PC-9 (cell line): ENCODE measurements at regions not wholly inside any gene's neighbourhood (a gene's known extent, or its start where the extent isn't known, plus 50 kb on each side); places are given as distances from the start of the nearest gene placed in this dataset.

Source experiments
- BruUV-seq: library from RNA; stranded (reverse); fragments of 400-500 nt; replicated peaks from 2 replicates; lab custom pipeline; 2021; lab: Mats Ljungman, UMichigan
- CTCF ChIA-PET: fragments of 300-600 bp; sonication (Branson Sonifier 250); formaldehyde crosslinking; loops from one replicate; lab custom pipeline; 2022; ENCODE audit warnings: antibody characterized with exemption; lab: Charles Lee
- POLR2A ChIA-PET: fragments of 300-600 bp; sonication (Branson Sonifier 250); formaldehyde crosslinking; loops from one replicate; lab custom pipeline; 2022; ENCODE audit warnings: antibody characterized with exemption; ENCODE audit not compliant: unreplicated experiment; lab: Charles Lee
- DNase-seq, 2 experiments: peaks; one replicate each; pipeline versions ENCODE4 v3.0.0 to v3.0.0-alpha.2; 2015 to 2022; ENCODE audit warnings: mixed read lengths in 1 of 2
- H2AFZ ChIP-seq: fragments of 200-600 bp; sonication (generic); 2 replicates; pipeline ENCODE4 v1.8.1; 2017; ENCODE audit warnings: antibody characterized with exemption
- H3F3A ChIP-seq: fragments of 200-600 bp; sonication (generic); 2 replicates; pipeline ENCODE4 v1.8.1; 2017; ENCODE audit warnings: antibody characterized with exemption, mild to moderate bottlenecking, low read depth; ENCODE audit not compliant: insufficient read depth
- H3K27ac ChIP-seq: fragments of 200-600 bp; sonication (generic); 2 replicates; pipeline ENCODE4 v1.6.1; 2016; ENCODE audit warnings: mixed run types
- H3K27me3 ChIP-seq: fragments of 200-600 bp; sonication (generic); 2 replicates; pipeline ENCODE4 v1.6.1; 2016; ENCODE audit warnings: low read depth, mixed run types; ENCODE audit not compliant: insufficient read depth
- H3K36me3 ChIP-seq: fragments of 200-600 bp; sonication (generic); 2 replicates; pipeline ENCODE4 v1.6.1; 2016; ENCODE audit warnings: low read depth, mixed run types
- H3K4me1 ChIP-seq: fragments of 200-600 bp; sonication (generic); replicated peaks from 2 replicates; pipeline ENCODE4 v1.6.1; 2016; ENCODE audit warnings: mixed run types; ENCODE audit not compliant: insufficient read depth
- H3K4me2 ChIP-seq: fragments of 200-600 bp; sonication (generic); 2 replicates; pipeline ENCODE4 v1.6.1; 2017; ENCODE audit warnings: mixed run types
- H3K4me3 ChIP-seq: fragments of 200-600 bp; sonication (generic); 2 replicates; pipeline ENCODE4 v1.6.1; 2016; ENCODE audit warnings: mixed run types
- H3K79me2 ChIP-seq: fragments of 200-600 bp; sonication (generic); 2 replicates; pipeline ENCODE4 v1.6.1; 2017; ENCODE audit warnings: low read depth, mixed run types
- H3K9me2 ChIP-seq: fragments of 200-600 bp; sonication (generic); 2 replicates; pipeline ENCODE4 v1.8.1; 2017; ENCODE audit warnings: mild to moderate bottlenecking; ENCODE audit not compliant: insufficient read depth
- H3K9me3 ChIP-seq: fragments of 200-600 bp; sonication (generic); 2 replicates; pipeline ENCODE4 v1.8.1; 2016; ENCODE audit warnings: low read depth; ENCODE audit not compliant: insufficient read depth
- H4K20me1 ChIP-seq: fragments of 200-600 bp; sonication (generic); 2 replicates; pipeline ENCODE4 v1.8.1; 2017; ENCODE audit not compliant: insufficient read depth
- CTCF ChIP-seq: fragments of 200-600 bp; sonication (generic); conservative IDR thresholded peaks from 2 replicates; pipeline ENCODE4 v1.6.1; 2017; ENCODE audit warnings: mixed run types, antibody characterized with exemption, mild to moderate bottlenecking, moderate library complexity
- EZH2 ChIP-seq: fragments of 200-600 bp; sonication (generic); IDR thresholded peaks from 2 replicates; pipeline ENCODE4 v1.8.0; 2017; ENCODE audit warnings: antibody characterized with exemption, low read depth
- intact Hi-C: fragments of 100-400 bp; cut with micrococcal nuclease; formaldehyde crosslinking; loops from one replicate; pipeline ENCODE4 v1.10.0; 2022; ENCODE audit not compliant: unreplicated experiment

GRCh38 chr2:47657886-47658489 lies 87.2 kb upstream of the KCNK12 start:
- ChIA-PET POLR2A (no interaction called here), CTCF (no interaction called here)
- Histone ChIP-seq H3K4me1 (peaks cover 41% of the 10 kb centered on the region), H3K79me2 (no peaks in the 10 kb centered on the region), H2AFZ (no peak overlapping the region), H3K4me3 (no peak overlapping the region), H4K20me1 (no peaks in the 10 kb centered on the region), H3K4me2 (no peak overlapping the region), H3K9me2 (no peaks in the 10 kb centered on the region), H3K9me3 (no peaks in the 10 kb centered on the region), H3K36me3 (no peaks in the 10 kb centered on the region), H3K27ac (no peak overlapping the region), H3F3A (peaks cover 18% of the 10 kb centered on the region; the same call in 1 of the 2 replicates), H3K27me3 (no peaks in the 10 kb centered on the region)
- BruUV-seq: no TSS peak
- intact Hi-C loops: loop anchor here (10.0 kb wide), 1 partner anchor 107 kb away; no protein-coding TSS in a partner anchor
- no peak for DNase-seq
- TF ChIP-seq CTCF (no peak), EZH2 (no peak)

- Histone ChIP-seq H3K27me3 (no peaks in the 10 kb centered on the region), H3K4me2 (peak overlapping the region; percentile 37), H3K27ac (no peak overlapping the region), H3K4me1 (peaks cover 41% of the 10 kb centered on the region), H3K9me2 (no peaks in the 10 kb centered on the region), H3K9me3 (no peaks in the 10 kb centered on the region), H3F3A (peaks cover 18% of the 10 kb centered on the region; the same call in 1 of the 2 replicates), H3K4me3 (no peak overlapping the region), H4K20me1 (no peaks in the 10 kb centered on the region), H2AFZ (no peak overlapping the region), H3K36me3 (no peaks in the 10 kb centered on the region), H3K79me2 (no peaks in the 10 kb centered on the region)
- TF ChIP-seq CTCF (no peak), EZH2 (no peak)
- no TSS peak for BruUV-seq
- intact Hi-C loops: loop anchor here (10.0 kb wide), 1 partner anchor 108 kb away; no protein-coding TSS in a partner anchor
- DNase-seq: peak; percentile 16 to 85
- ChIA-PET CTCF (interaction anchor here (0.6 kb wide), 1 partner anchor 169 kb away, joined by 10 read pairs; no protein-coding TSS in a partner anchor), POLR2A (no interaction called here)
These were observed 86.2 kb upstream of the KCNK12 start for GRCh38 chr2:47656715-47657600.

- intact Hi-C loops: loop anchor here (10.0 kb wide), 1 partner anchor 109 kb away; no protein-coding TSS in a partner anchor
- no peaks in the 10 kb centered on the region for H3K36me3 ChIP-seq
- TF ChIP-seq EZH2 (no peak), CTCF (no peak)
- peaks cover 41% of the 10 kb centered on the region for H3K4me1 ChIP-seq
- ChIA-PET POLR2A (no interaction called here), CTCF (no interaction called here)
- BruUV-seq: TSS peak; percentile 97
- no peak for DNase-seq
- H4K20me1 ChIP-seq: no peaks in the 10 kb centered on the region
- H2AFZ ChIP-seq: no peak overlapping the region
- H3K9me3 ChIP-seq: no peaks in the 10 kb centered on the region
- no peak overlapping the region for H3K4me3 ChIP-seq
- H3K27me3 ChIP-seq: no peaks in the 10 kb centered on the region
- H3F3A ChIP-seq: peaks cover 16% of the 10 kb centered on the region; the same call in 1 of the 2 replicates
- no peak overlapping the region for H3K27ac ChIP-seq
- H3K4me2 ChIP-seq: peak overlapping the region; percentile 52
- H3K79me2 ChIP-seq: no peaks in the 10 kb centered on the region
- no peaks in the 10 kb centered on the region for H3K9me2 ChIP-seq
These were observed 84.7 kb upstream of the KCNK12 start for GRCh38 chr2:47655563-47655880.
